HFFc6 (cell line): ENCODE measurements at regions not wholly inside any gene's neighbourhood (a gene's known extent, or its start where the extent isn't known, plus 50 kb on each side); places are given as distances from the start of the nearest gene placed in this dataset.

ENCODE experiments used
- DNase-seq: peaks from one replicate; pipeline ENCODE4 v3.0.0-alpha.2; 2018
- H3K27ac Mint-ChIP-seq: 2 replicates; pipeline ENCODE4 v1.8.0; 2020; ENCODE audit warnings: mild to moderate bottlenecking, mixed read lengths
- H3K27me3 Mint-ChIP-seq: 2 replicates; pipeline ENCODE4 v1.8.0; 2021; ENCODE audit warnings: mild to moderate bottlenecking, moderate library complexity, mixed read lengths; ENCODE audit not compliant: insufficient read depth
- H3K36me3 Mint-ChIP-seq: 2 replicates; pipeline ENCODE4 v1.8.0; 2021; ENCODE audit warnings: low read depth, mixed read lengths
- H3K4me1 Mint-ChIP-seq: 2 replicates; pipeline ENCODE4 v1.8.0; 2020; ENCODE audit warnings: low read depth, mixed read lengths
- H3K4me3 Mint-ChIP-seq: 2 replicates; pipeline ENCODE4 v1.8.0; 2020; ENCODE audit warnings: mild to moderate bottlenecking, moderate library complexity, mixed read lengths
- H3K9me3 Mint-ChIP-seq: 2 replicates; pipeline ENCODE4 v1.8.0; 2020; ENCODE audit warnings: mild to moderate bottlenecking, mixed read lengths
- CTCF ChIP-seq: fragments of 200-600 bp; sonication (generic); IDR thresholded peaks from 2 replicates; pipeline ENCODE4 v1.5.0; 2021; ENCODE audit warnings: antibody characterized with exemption, mild to moderate bottlenecking

- H3K27me3 Mint-ChIP-seq, result peaks cover 14% of the 10 kb centered on the region
- H3K4me1 Mint-ChIP-seq, result no peaks in the 10 kb centered on the region
- no peak for TF ChIP-seq CTCF
- no peaks in the 10 kb centered on the region for H3K36me3 Mint-ChIP-seq
- no peak for DNase-seq
- no peaks in the 10 kb centered on the region for H3K9me3 Mint-ChIP-seq
- H3K27ac Mint-ChIP-seq, result no peak overlapping the region
- no peak overlapping the region for H3K4me3 Mint-ChIP-seq
These were observed 246.3 kb upstream of the PITRM1 start for GRCh38 chr10:3418926-3419325.

- TF ChIP-seq CTCF, result no peak
- peaks cover 14% of the 10 kb centered on the region for H3K27me3 Mint-ChIP-seq
- no peak overlapping the region for H3K27ac Mint-ChIP-seq
- H3K4me1 Mint-ChIP-seq, result no peaks in the 10 kb centered on the region
- H3K36me3 Mint-ChIP-seq, result no peaks in the 10 kb centered on the region
- no peaks in the 10 kb centered on the region for H3K9me3 Mint-ChIP-seq
- no peak overlapping the region for H3K4me3 Mint-ChIP-seq
- DNase-seq, result no peak
These were observed 245.6 kb upstream of the PITRM1 start for GRCh38 chr10:3418041-3418754.

- Mint-ChIP-seq H3K27ac (no peak overlapping the region), H3K4me3 (no peak overlapping the region), H3K9me3 (no peaks in the 10 kb centered on the region), H3K27me3 (peaks cover 14% of the 10 kb centered on the region), H3K4me1 (no peaks in the 10 kb centered on the region), H3K36me3 (peaks cover 4% of the 10 kb centered on the region; the same call in 1 of the 2 replicates)
- DNase-seq, result no peak
- TF ChIP-seq CTCF, result no peak
These were observed 244.5 kb upstream of the PITRM1 start for GRCh38 chr10:3417096-3417495.

GRCh38 chr10:3415878-3416605, 243.5 kb upstream of the PITRM1 start:
- Mint-ChIP-seq H3K27ac (no peak overlapping the region), H3K4me3 (no peak overlapping the region), H3K27me3 (peaks cover 25% of the 10 kb centered on the region), H3K4me1 (no peaks in the 10 kb centered on the region), H3K36me3 (peaks cover 7% of the 10 kb centered on the region), H3K9me3 (peaks cover 6% of the 10 kb centered on the region)
- no peak for DNase-seq
- TF ChIP-seq CTCF, result no peak

- Mint-ChIP-seq H3K4me3 (no peak overlapping the region), H3K4me1 (no peaks in the 10 kb centered on the region), H3K36me3 (peaks cover 10% of the 10 kb centered on the region), H3K27me3 (peaks cover 27% of the 10 kb centered on the region), H3K9me3 (peaks cover 10% of the 10 kb centered on the region), H3K27ac (no peak overlapping the region)
- TF ChIP-seq CTCF, result no peak
- no peak for DNase-seq
These were observed 242.6 kb upstream of the PITRM1 start for GRCh38 chr10:3415038-3415736.
